HepG2 (cell line): ENCODE measurements at regions not wholly inside any gene's neighbourhood (a gene's known extent, or its start where the extent isn't known, plus 50 kb on each side); places are given as distances from the start of the nearest gene placed in this dataset.

Source experiments
- ATAC-seq: fragments of 200-7000 bp; cut with Tn5 transposase; 3 replicates; pipeline ENCODE4 v1.9.1; 2020; ENCODE audit warnings: mild to moderate bottlenecking, moderate library complexity
- BruUV-seq: library from RNA; stranded (reverse); fragments of 400-500 nt; replicated peaks from 2 replicates; lab custom pipeline; 2021; lab: Mats Ljungman, UMichigan
- CTCF ChIA-PET: fragments of 300-600 bp; formaldehyde crosslinking; extraction: SDS; loops from one replicate; lab custom pipeline; 2021; ENCODE audit warnings: low total read pairs, inconsistent platforms, low intra/inter-chr PET ratio; lab: Yijun Ruan, JAX
- POLR2A ChIA-PET: fragments of 350-600 bp; sonication (Branson Sonifier 250); formaldehyde crosslinking; loops from one replicate; lab custom pipeline; 2020; ENCODE audit warnings: antibody characterized with exemption, inconsistent platforms; lab: Yijun Ruan, JAX
- DNase-seq: peaks from one replicate; pipeline ENCODE4 v3.0.0-alpha.2; 2015; ENCODE audit warnings: low spot score
- FAIRE-seq: peaks from 3 replicates; lab custom pipeline; 2011; peaks lifted over from hg19 to GRCh38; lab: Jason Lieb, UNC
- H2AFZ ChIP-seq: one replicate; pipeline ENCODE4 v1.6.1; 2011; ENCODE audit warnings: low read length, inconsistent platforms
- H3K27ac ChIP-seq: fragments of 300-600 bp; 3 replicates; pipeline ENCODE4 v1.8.0; 2011; ENCODE audit warnings: mixed run types, mild to moderate bottlenecking, mixed read lengths, low read length, inconsistent platforms; ENCODE audit not compliant: insufficient read depth; ENCODE audit errors: extremely low read length
- H3K27me3 ChIP-seq, 2 experiments: fragments of 200-600 bp in 1 of 2; 2 replicates in 1 of 2; 3 replicates in 1 of 2; pipeline versions ENCODE4 v1.6.0 to v1.8.0; 2011; ENCODE audit warnings: low read length in 2 of 2, mild to moderate bottlenecking in 2 of 2, moderate library complexity in 2 of 2, inconsistent platforms in 1 of 2; ENCODE audit not compliant: insufficient read depth in 2 of 2, control insufficient read depth in 1 of 2
- H3K36me3 ChIP-seq, 2 experiments: fragments of 200-600 bp in 1 of 2; replicated peaks in 1 of 2; 2 replicates in 1 of 2; 3 replicates in 1 of 2; pipeline versions ENCODE4 v1.5.1 to v1.8.0; 2011; ENCODE audit warnings: low read length in 2 of 2, inconsistent platforms in 1 of 2; ENCODE audit not compliant: insufficient read depth in 2 of 2, control insufficient read depth in 1 of 2
- H3K4me1 ChIP-seq: 2 replicates; pipeline ENCODE4 v1.5.1; 2012; ENCODE audit warnings: low read length, inconsistent platforms; ENCODE audit not compliant: insufficient read depth
- H3K4me2 ChIP-seq: 2 replicates; pipeline ENCODE4 v1.6.0; 2011; ENCODE audit warnings: low read depth, low read length, inconsistent platforms
- H3K4me3 ChIP-seq, 3 experiments: fragments of 200-600 bp in 1 of 3; sonication (generic), shearing (Covaris generic) in 1 of 3; replicated peaks in 1 of 3; 2 replicates each; pipeline ENCODE4 v1.5.1; 2011 to 2016; ENCODE audit warnings: low read length in 3 of 3, inconsistent platforms in 2 of 3, low read depth in 2 of 3, mild to moderate bottlenecking in 2 of 3, control low read depth in 1 of 3, mixed read lengths in 1 of 3; ENCODE audit not compliant: insufficient read depth in 1 of 3
- H3K79me2 ChIP-seq: one replicate; pipeline ENCODE4 v1.6.1; 2011; ENCODE audit warnings: low read length, inconsistent platforms; ENCODE audit not compliant: insufficient read depth
- H3K9ac ChIP-seq: 2 replicates; pipeline ENCODE4 v1.6.0; 2011; ENCODE audit warnings: mild to moderate bottlenecking, low read depth, low read length, inconsistent platforms; ENCODE audit not compliant: insufficient read depth
- H3K9me3 ChIP-seq: 2 replicates; pipeline ENCODE4 v1.5.1; 2012; ENCODE audit warnings: mild to moderate bottlenecking, low read length
- H4K20me1 ChIP-seq: 2 replicates; pipeline ENCODE4 v1.6.0; 2011; ENCODE audit warnings: inconsistent platforms, mild to moderate bottlenecking, low read length, moderate library complexity; ENCODE audit not compliant: insufficient read depth
- GLI4 ChIP-seq: sonication (generic); formaldehyde crosslinking; IDR thresholded peaks from 2 replicates; pipeline ENCODE4 v1.5.1; 2020; ENCODE audit warnings: missing genetic modification reagents, mild to moderate bottlenecking, moderate library complexity, borderline replicate concordance
- ISL2 ChIP-seq: sonication (generic); formaldehyde crosslinking; IDR thresholded peaks from 2 replicates; pipeline ENCODE4 v1.5.0; 2020; ENCODE audit warnings: missing genetic modification reagents
- ZBTB37 ChIP-seq: sonication (generic); formaldehyde crosslinking; IDR thresholded peaks from 2 replicates; pipeline ENCODE4 v1.4.0; 2020; ENCODE audit warnings: mild to moderate bottlenecking, missing genetic modification reagents
- ZBTB49 ChIP-seq: sonication (generic); formaldehyde crosslinking; IDR thresholded peaks from 2 replicates; pipeline ENCODE4 v1.4.0; 2020; ENCODE audit warnings: missing genetic modification reagents, borderline replicate concordance
- ZNF549 ChIP-seq: sonication (generic); formaldehyde crosslinking; IDR thresholded peaks from 2 replicates; pipeline ENCODE4 v1.5.0; 2020; ENCODE audit warnings: missing genetic modification reagents
- WGBS: methylation state at CpG from one replicate; pipeline ENCODE4 v1.1.6; 2017; ENCODE audit warnings: low lambda C conversion rate; 5-methylcytosine and 5-hydroxymethylcytosine counted together
- in situ Hi-C: cut with HindIII; loops from 2 replicates; pipeline ENCODE4 v1.10.0; 2017; ENCODE audit warnings: low pct_unique_long_range_greater_than_20kb; ENCODE audit not compliant: extremely low pct_ligation_motif_present
- intact Hi-C: fragments of 100-400 bp; cut with micrococcal nuclease; formaldehyde crosslinking; loops from one replicate; pipeline ENCODE4 v1.10.0; 2022; ENCODE audit not compliant: unreplicated experiment
- small RNA-seq, 3 experiments: library from RNA; depleted of rRNA; stranded (forward); fragments of <200 nt; gene quantifications; one replicate each; pipeline ENCODE3, GENCODE V24; 2012; ENCODE audit warnings: low read depth in 2 of 3, low replicate concordance in 1 of 3; ENCODE audit not compliant: insufficient read length in 3 of 3, insufficient read depth in 2 of 3

GRCh38 chr2:157927155-157927554 is 51.0 kb upstream of the ACVR1 start:
- H3K4me2 ChIP-seq, result no peak overlapping the region
- in situ Hi-C loops, result no loop called here
- no peak overlapping the region for H3K27ac ChIP-seq
- intact Hi-C loops, result no loop called here
- H3K4me1 ChIP-seq, result peaks cover 4% of the 10 kb centered on the region; the same call in 1 of the 2 replicates
- no peak for ATAC-seq
- H3K36me3 ChIP-seq, result no peaks in the 10 kb centered on the region
- DNase-seq, result no peak
- H3K4me3 ChIP-seq, result no peak overlapping the region
- POLR2A ChIA-PET, result no interaction called here
- H3K9me3 ChIP-seq, result no peaks in the 10 kb centered on the region
- 0 out of 5 replicates have a peak, but pooled peaks cover 0 to 4% of the 10 kb centered on the region in 2 experiments for H3K27me3 ChIP-seq
- TF ChIP-seq ZNF549 (CRISPR knock-in tag) (no peak), GLI4 (no peak), ZBTB37 (CRISPR knock-in tag) (no peak), ISL2 (CRISPR knock-in tag) (no peak), ZBTB49 (CRISPR knock-in tag) (no peak)
- no TSS peak for BruUV-seq
- WGBS, result 88% methylated on average over 2 of the region's 2 CpGs
- no peak for FAIRE-seq
- no peaks in the 10 kb centered on the region for H3K79me2 ChIP-seq
- CTCF ChIA-PET, result no interaction called here
- H4K20me1 ChIP-seq, result no peaks in the 10 kb centered on the region
- no peak overlapping the region for H3K9ac ChIP-seq
- H2AFZ ChIP-seq, result no peak overlapping the region

Small RNA genes in the stretch of these regions (small RNA-seq; reads per million reads assigned to genes)
- 0 reads per million in 3 experiments for gene RNU6-932P
